ENCODE measurements at regions not wholly inside any gene's neighbourhood (a gene's known extent, or its start where the extent isn't known, plus 50 kb on each side); places are given as distances from the start of the nearest gene placed in this dataset.

- no TSS peak for BruUV-seq (replicated peaks)
- POLR2A ChIA-PET = no interaction called here
- Histone ChIP-seq H3K4me2 (ENCODE audit: low read depth, low read length) (no peak overlapping the region), H3K9ac (ENCODE audit: insufficient read depth, low read depth, low read length) (no peak overlapping the region), H3K4me3 (replicated peaks in 1 of 3; ENCODE audit: insufficient read depth in 1 of 3, low read depth in 2 of 3, low read length in 3 of 3) (no peak overlapping the region), H3K79me2 (ENCODE audit: insufficient read depth, low read length) (no peaks in the 10 kb centered on the region), H3K9me3 (ENCODE audit: low read length) (peaks cover 74% of the 10 kb centered on the region), H2AFZ (ENCODE audit: low read length) (no peak overlapping the region), H3K27ac (ENCODE audit: extremely low read length, insufficient read depth, low read length) (no peak overlapping the region), H4K20me1 (ENCODE audit: insufficient read depth, low read length) (no peaks in the 10 kb centered on the region), H3K36me3 (replicated peaks in 1 of 2; ENCODE audit: control insufficient read depth in 1 of 2, insufficient read depth in 2 of 2, low read length in 2 of 2) (no peaks in the 10 kb centered on the region), H3K4me1 (ENCODE audit: insufficient read depth, low read length) (no peaks in the 10 kb centered on the region), H3K27me3 (ENCODE audit: control insufficient read depth in 1 of 2, insufficient read depth in 2 of 2, low read length in 2 of 2) (no peaks in the 10 kb centered on the region)
- FAIRE-seq (no peak), ATAC-seq (no peak), DNase-seq (ENCODE audit: low spot score) (no peak)
- in situ Hi-C loops (cut with HindIII; ENCODE audit: extremely low pct_ligation_motif_present, low pct_unique_long_range_greater_than_20kb) = no loop called here
- 0% methylated on average over 3 of the region's 3 CpGs for WGBS (ENCODE audit: low lambda C conversion rate)
- CTCF ChIA-PET (ENCODE audit: low intra/inter-chr PET ratio, low total read pairs) = no interaction called here
- intact Hi-C loops (cut with micrococcal nuclease; ENCODE audit: unreplicated experiment) = no loop called here
- TF ChIP-seq CHCHD3 (CRISPR knock-in tag; IDR thresholded peaks at IDR 0.05) (no peak), HINFP (CRISPR knock-in tag; IDR thresholded peaks at IDR 0.05; ENCODE audit: low read depth) (no peak), ZNF569 (CRISPR knock-in tag; IDR thresholded peaks at IDR 0.05; ENCODE audit: borderline replicate concordance) (no peak), SUZ12 (IDR thresholded peaks at IDR 0.05; ENCODE audit: low read depth, low read length) (no peak), ZNF615 (CRISPR knock-in tag; IDR thresholded peaks at IDR 0.05; ENCODE audit: borderline replicate concordance) (no peak), FOSL2 (CRISPR knock-in tag; IDR thresholded peaks at IDR 0.05) (no peak), TRAFD1 (CRISPR knock-in tag; IDR thresholded peaks at IDR 0.05; ENCODE audit: borderline replicate concordance) (no peak), ZNF142 (CRISPR knock-in tag; IDR thresholded peaks at IDR 0.05) (no peak), ZBTB26 (CRISPR knock-in tag; IDR thresholded peaks at IDR 0.05; ENCODE audit: borderline replicate concordance) (no peak), AGO1 (IDR thresholded peaks at IDR 0.05; ENCODE audit: low read depth, low read length, poor library complexity, severe bottlenecking) (no peak), RBM22 (optimal IDR thresholded peaks at IDR 0.05; ENCODE audit: low read length) (no peak)
Observed at GRCh38 chr4:45072981-45073380, 346.6 kb upstream of the GNPDA2 start.

Data from HepG2 (cell line).